ENCODE measurements at regions not wholly inside any gene's neighbourhood (a gene's known extent, or its start where the extent isn't known, plus 50 kb on each side); places are given as distances from the start of the nearest gene placed in this dataset.
"Not testable (repeated sequence)": the region's sequence is repeated elsewhere in the genome, so short reads cannot be mapped to it uniquely, and the experiment has no call there.

- DNase-seq (ENCODE audit: low read depth): not testable (repeated sequence)
Measured at GRCh38 chr7:6990426-6991152, 164.5 kb upstream of the CCZ1B start.

GRCh38 chr7:6991169-6991611 lies 165.1 kb upstream of the CCZ1B start:
- DNase-seq (ENCODE audit: low read depth): peak; percentile 13

- DNase-seq (ENCODE audit: low read depth): not testable (repeated sequence)
Measured at GRCh38 chr7:6991686-6992085, 165.6 kb upstream of the CCZ1B start.

DNA sequence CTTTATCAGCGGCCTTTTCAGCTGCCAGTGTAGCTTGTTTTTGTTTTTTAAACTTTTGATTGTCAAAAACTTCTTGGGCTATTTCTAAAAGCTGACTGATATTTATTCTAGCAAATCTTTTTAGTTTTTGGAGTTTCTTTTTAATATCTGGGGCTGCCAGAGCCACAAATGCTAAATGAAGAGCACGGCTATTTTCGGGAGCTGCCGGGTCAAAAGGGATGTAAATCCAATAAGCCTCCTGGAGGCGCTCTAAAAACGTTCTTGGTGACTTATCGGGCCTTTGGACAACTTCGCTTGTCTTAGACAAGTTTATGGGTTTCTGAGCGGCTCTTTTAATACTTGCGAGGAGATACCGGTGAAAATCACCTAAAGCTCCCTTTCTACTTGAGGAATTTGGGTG lies 166.1 kb upstream of the CCZ1B start:
- not testable (repeated sequence) for DNase-seq (ENCODE audit: low read depth)

DNA sequence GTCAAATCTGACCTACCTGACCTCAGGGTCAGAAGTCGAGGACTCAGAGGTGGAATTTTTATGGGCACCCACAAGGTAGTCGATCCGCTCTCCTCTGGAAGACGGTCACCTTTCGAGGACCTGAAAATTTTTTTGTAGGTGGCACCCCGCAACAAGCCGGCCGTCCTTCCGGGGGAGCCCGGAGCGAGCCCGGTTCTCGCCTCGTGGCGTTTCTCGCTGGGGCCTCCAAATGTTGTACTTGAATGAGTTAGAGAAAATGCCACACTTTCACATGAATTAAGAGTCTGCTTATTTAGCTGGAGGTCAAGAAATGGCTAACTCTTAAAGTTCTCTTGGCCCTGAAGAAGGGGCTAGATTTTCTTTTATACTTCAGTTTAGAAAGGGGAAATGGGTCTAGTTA lies 169.0 kb upstream of the CCZ1B start:
- not testable (repeated sequence) for DNase-seq (ENCODE audit: low read depth)

DNA sequence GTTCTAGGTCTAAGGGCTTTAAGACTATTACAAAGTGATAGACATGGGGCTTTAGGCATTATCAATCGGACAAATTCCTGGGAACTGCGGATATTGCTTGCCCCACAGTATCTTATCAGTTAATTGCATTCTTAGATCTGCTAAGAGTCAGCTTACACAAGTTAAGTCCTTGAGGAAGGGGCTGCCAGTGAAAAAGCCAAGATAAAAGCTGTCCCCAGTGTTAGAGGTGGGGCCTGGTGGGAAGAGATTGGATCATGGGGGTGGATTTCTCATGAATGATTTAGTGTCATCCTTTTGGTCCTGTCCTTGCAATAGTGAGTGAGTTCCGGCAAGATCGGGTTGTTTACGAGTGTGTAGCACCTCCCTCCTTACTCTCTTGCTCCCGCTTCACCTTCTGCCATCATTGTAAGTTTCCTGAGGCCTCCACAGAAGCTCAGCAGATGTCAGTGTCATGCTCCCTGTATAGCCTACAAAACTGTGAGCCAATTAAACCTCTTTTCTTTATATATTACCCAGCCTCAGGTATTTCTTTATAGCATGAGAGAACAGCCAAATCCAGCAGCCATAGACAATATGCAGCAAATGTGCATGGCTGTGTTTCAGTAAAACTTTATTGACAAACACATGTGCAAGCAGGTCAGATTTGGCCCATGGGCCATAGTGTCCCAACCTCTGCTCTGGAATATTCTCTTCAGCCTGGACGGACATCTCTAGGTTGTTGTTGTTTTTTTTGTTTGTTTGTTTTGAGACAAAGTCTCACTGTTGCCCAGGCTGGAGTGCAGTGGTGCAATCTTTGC lies 169.6 kb upstream of the CCZ1B start:
- DNase-seq (ENCODE audit: low read depth): not testable (repeated sequence)

GRCh38 chr7:6999067-6999666 lies 173.1 kb upstream of the CCZ1B start:
- DNase-seq (ENCODE audit: low read depth): not testable (repeated sequence)

DNA sequence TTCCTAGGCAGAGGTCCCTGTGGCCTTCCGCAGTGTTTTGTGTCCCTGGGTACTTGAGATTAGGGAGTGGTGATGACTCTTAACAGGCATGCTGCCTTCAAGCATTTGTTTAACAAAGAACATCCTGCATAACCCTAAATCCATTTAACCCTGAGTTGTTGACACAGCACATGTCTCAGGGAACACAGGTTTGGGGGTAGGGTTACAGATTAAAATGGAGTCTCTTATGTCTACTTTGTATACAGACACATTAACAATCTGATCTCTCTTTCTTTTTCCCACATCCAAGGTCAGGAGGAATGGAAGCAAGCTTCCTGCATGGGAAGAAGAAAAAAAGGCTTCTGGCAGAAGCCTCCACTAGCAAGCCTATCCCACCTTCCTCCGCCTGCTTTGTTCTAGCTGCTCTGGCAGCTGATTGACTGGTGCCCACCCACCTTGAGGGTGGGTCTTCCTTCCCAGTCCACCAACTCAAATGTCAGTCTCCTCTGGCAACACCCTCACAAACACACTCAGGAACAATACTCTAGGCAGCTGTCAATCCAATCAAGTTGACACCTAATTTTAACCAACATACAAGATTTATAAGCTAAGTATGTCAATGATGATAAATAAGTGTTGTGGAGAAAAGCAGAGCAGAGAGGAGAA lies 176.5 kb upstream of the CCZ1B start:
- no peak for DNase-seq (ENCODE audit: low read depth)

GRCh38 chr7:7005303-7005702 lies 177.0 kb upstream of the C1GALT1 start:
- no peak for DNase-seq (ENCODE audit: low read depth)

GRCh38 chr7:7005949-7006348 lies 176.4 kb upstream of the C1GALT1 start:
- DNase-seq (ENCODE audit: low read depth): not testable (repeated sequence)

DNA sequence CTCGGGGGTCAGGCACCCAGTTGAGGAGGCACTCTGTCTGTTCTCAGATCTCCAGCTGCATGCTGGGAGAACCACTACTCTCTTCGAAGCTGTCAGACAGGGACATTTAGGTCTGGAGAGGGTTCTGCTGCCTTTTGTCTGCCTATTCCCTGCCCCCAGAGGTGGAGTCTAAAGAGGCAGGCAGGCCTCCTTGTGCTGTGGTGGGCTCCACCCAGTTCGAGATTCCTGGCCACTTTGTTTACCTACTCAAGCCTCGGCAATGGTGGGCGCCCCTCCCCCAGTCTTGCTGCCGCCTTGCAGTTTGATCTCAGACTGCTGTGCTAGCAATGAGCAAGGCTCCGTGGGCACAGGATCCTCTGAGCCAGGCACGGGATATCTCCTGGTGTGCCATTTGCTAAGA lies 171.1 kb upstream of the C1GALT1 start:
- not testable (repeated sequence) for DNase-seq (ENCODE audit: low read depth)

DNA sequence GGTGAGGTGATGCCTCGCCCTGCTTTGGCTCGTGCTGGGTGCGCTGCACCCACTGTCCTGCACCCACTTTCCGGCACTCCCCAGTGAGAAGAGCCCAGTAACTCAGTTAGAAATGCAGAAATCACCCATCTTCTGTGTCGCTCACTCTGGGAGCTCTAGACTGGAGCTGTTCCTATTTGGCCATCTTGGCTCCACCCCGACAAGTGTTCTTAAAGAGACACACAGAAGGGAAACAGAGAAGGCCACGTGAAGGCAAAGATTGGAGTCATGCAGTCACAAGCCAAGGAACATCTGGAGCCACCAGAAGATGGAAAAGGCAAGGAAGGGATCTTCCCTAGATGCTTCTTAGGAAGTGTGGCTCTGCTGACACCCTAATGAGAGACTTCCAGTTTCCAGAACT lies 170.6 kb upstream of the C1GALT1 start:
- DNase-seq (ENCODE audit: low read depth): not testable (repeated sequence)

GRCh38 chr7:7014827-7015595 lies 167.3 kb upstream of the C1GALT1 start:
- no peak for DNase-seq (ENCODE audit: low read depth)

- DNase-seq (ENCODE audit: low read depth): no peak
Measured at GRCh38 chr7:7017707-7018280, 164.6 kb upstream of the C1GALT1 start.

- DNase-seq (ENCODE audit: low read depth): no peak
Measured at GRCh38 chr7:7018290-7018689, 164.1 kb upstream of the C1GALT1 start.

DNA sequence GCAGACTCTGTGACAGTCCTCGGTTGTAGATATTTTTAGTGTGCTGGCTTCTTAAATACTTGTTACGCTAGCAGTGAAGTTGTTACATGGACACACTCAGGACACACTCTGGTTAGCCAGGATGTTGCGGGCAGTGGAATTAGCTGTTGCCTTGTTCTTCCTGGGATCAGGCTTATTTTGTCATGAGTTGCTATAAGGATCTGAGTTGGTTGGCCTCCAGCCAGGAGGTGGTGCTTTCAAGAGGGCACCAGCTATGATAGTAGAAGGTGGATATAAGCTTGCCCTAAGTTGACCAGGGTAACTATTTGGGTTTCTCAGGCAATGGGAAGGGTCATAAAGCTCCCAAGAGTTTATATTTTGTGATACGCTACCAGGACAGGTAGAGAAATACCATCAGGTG lies 150.1 kb upstream of the C1GALT1 start:
- DNase-seq (ENCODE audit: low read depth): no peak

DNA sequence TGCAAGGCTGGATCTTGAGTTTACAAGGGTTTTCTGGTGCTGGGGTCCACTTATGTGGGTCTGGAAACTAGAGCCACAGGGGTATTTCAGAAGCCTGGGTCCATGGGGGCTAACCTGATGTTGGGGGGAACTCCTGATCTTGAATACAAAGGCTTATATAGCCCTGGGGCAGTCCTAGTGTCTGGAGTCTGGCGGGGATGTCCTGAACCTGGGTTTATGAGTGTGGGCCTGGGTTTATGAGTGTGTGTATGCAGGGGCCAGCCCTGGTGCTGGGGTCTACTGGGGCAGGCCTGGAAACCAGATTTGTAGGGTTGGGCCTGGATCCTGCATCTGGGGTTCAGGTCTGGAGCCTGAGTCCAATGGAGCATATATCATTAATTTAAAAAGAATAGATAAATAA lies 146.5 kb upstream of the C1GALT1 start:
- no peak for DNase-seq (ENCODE audit: low read depth)

DNA sequence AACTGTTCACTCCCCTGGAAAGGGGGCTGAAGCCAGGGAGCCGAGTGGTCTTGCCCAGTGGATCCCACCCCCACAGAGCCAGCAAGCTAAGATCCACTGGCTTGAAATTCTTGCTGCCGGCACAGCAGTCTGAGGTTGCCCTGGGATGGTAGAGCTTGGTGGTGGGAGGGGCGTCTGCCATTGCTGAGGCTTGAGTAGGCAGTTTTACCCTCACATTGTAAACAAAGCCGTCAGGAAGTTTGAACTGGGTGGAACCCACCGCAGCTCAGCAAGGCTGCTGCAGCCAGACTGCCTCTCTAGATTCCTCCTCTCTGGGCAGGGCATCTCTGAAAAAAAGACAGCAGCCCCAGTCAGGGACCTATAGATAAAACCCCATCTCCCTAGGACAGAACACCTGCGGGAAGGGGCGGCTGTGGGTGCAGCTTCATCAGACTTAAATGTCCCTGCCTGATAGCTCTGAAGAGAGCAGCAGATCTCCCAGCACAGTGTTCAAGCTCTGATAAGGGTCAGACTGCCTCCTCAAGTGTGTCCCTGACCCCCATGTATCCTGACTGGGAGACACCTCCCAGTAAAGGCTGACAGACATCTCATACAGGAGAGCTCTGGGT lies 140.0 kb upstream of the C1GALT1 start:
- not testable (repeated sequence) for DNase-seq (ENCODE audit: low read depth)

DNA sequence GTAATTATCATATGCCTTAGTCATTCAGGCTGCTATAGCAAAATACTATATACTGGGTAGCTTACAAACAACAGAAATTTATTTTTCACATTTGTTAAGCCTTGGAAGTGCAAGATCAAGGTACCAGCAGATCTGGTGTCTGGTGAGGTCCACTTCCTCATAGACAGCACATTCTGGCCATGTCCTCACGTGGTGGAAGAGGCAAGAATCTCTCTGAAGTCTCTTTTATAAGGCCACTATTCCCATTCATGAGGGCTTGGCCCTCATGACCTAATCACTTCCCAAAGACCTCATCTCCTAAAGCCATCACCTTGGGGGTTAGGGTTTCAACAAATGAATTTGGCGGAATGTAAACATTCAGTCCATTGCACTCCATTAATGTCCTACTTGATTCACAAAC lies 137.5 kb upstream of the C1GALT1 start:
- DNase-seq (ENCODE audit: low read depth): no peak

DNA sequence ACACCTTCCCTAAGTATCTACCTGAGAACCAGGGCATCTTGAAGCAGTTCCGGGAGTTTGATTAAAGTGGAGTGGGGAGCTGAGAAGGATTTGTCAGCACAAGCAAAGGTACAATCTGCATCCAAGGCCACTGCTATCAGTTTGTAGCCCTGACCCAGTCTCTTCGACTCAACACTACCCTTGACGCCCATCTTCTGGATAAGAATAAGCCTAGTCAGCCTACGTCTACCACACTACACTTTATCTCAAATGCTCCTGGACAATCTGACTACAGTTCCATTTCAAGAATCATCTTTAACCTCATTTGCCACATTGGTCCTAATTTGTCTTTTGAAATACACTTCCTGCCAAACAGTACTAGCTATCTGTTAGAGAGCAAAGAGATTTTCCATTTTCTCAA lies 134.1 kb upstream of the C1GALT1 start:
- DNase-seq (ENCODE audit: low read depth): no peak

Data from stimulated activated CD8-positive, alpha-beta memory T cell treated with anti-CD3 and anti-CD28 coated beads, Interleukin-12 subunit alpha, Interleukin-12 subunit beta, amount 100 ng/mL, for 4 hours (primary cell).